Activated CD4-positive, alpha-beta T cell treated with anti-CD3 and anti-CD28 coated beads, Interleukin-2, amount 10 ng/mL, durations not matched to agents 7 days and 5 days (primary cell): ENCODE measurements at regions not wholly inside any gene's neighbourhood (a gene's known extent, or its start where the extent isn't known, plus 50 kb on each side); places are given as distances from the start of the nearest gene placed in this dataset.

Source experiments
- CTCF ChIA-PET: fragments of 350-600 bp; sonication (Branson Sonifier 250); formaldehyde crosslinking; loops from one replicate; lab custom pipeline; 2021; ENCODE audit warnings: antibody characterized with exemption; lab: Charles Lee
- POLR2A ChIA-PET: fragments of 350-600 bp; sonication (Branson Sonifier 250); formaldehyde crosslinking; loops from one replicate; lab custom pipeline; 2021; ENCODE audit warnings: antibody characterized with exemption; lab: Charles Lee
- DNase-seq: peaks from one replicate; pipeline ENCODE4 v3.0.0-alpha.2; 2020
- H3K27ac Mint-ChIP-seq: one replicate; pipeline ENCODE4 v1.8.0; 2021; ENCODE audit warnings: mild to moderate bottlenecking, moderate library complexity, mixed read lengths
- H3K27me3 Mint-ChIP-seq: one replicate; pipeline ENCODE4 v1.8.0; 2021; ENCODE audit warnings: mixed read lengths
- H3K36me3 Mint-ChIP-seq: one replicate; pipeline ENCODE4 v1.8.0; 2021; ENCODE audit warnings: low read depth, mixed read lengths
- H3K4me1 Mint-ChIP-seq: one replicate; pipeline ENCODE4 v1.8.0; 2021; ENCODE audit warnings: mixed read lengths
- H3K4me3 Mint-ChIP-seq: one replicate; pipeline ENCODE4 v1.8.0; 2021; ENCODE audit warnings: mild to moderate bottlenecking, moderate library complexity, mixed read lengths
- H3K9me3 Mint-ChIP-seq: one replicate; pipeline ENCODE4 v1.8.0; 2021; ENCODE audit warnings: mixed read lengths

DNA sequence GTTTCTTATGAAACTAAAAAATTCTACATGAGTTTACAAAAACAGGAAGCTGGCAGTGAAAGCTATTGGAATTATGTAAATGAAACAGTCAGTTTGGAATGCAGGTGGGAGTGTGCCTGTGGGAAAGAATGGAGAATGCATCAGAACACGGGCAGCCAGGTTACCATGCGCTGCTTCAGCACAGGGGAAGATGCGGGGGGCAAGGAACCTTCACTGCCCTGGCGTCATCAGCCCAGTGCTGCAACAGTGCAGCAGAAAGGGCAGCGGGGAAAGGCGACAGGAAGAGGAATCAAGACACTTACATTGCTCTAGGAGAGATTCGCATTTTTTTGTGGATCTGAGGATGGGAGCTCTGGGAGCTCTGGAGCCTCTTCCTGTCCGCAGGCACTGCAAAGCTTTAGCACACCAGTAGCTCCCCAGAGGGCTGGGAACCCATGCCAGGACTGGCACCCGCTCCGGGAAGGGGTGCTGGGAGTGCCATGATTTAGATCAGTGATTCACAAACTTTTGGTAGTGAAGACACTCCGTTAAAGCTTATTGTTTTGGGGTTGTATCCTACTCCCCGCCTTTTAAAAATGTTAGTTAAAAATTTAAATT is 64.1 kb upstream of the WDR26 start:
- DNase-seq, result peak; percentile 10
- ChIA-PET POLR2A (interaction anchor here (0.6 kb wide), 2 partner anchors 13 to 384 kb away, joined by 4 read pairs; no protein-coding TSS in a partner anchor), CTCF (interaction anchor here (0.5 to 1.8 kb wide), 5 partner anchors 8 to 361 kb away, joined by 3 to 14 read pairs (median 3); no protein-coding TSS in a partner anchor)
- Mint-ChIP-seq H3K9me3 (peaks cover 5% of the 10 kb centered on the region), H3K27me3 (no peaks in the 10 kb centered on the region), H3K36me3 (peaks cover 9% of the 10 kb centered on the region), H3K4me1 (peaks cover 72% of the 10 kb centered on the region), H3K27ac (peak overlapping the region; percentile 91), H3K4me3 (peak overlapping the region; percentile 6)

DNA sequence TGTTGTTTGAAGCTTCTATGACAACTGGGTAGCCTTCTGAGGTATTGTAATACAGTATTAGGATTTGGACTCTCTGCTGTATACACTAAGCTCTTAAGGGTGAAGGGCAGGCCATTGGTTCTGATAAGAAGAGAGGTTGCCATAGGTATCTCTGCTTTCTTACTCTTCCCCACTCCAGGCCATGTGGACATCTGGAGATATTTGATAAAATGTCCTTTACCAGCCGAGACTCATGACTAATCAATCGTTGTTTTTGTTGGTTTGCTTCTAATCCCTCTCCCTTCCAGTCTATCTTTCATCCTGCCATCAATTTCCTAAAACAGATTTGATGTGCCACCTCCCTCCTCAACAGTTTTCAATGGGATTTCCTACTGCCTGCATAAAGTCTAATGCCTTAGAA is 64.6 kb upstream of the WDR26 start:
- Mint-ChIP-seq H3K27me3 (no peaks in the 10 kb centered on the region), H3K36me3 (peaks cover 9% of the 10 kb centered on the region), H3K4me3 (no peak overlapping the region), H3K9me3 (peaks cover 5% of the 10 kb centered on the region), H3K4me1 (peaks cover 78% of the 10 kb centered on the region), H3K27ac (peak overlapping the region; percentile 83)
- ChIA-PET POLR2A (interaction anchor here (0.6 kb wide), 1 partner anchor 14 kb away, joined by 4 read pairs; no protein-coding TSS in a partner anchor), CTCF (interaction anchor here (0.7 to 1.0 kb wide), 2 partner anchors 13 to 153 kb away, joined by 3 to 4 read pairs; no protein-coding TSS in a partner anchor)
- no peak for DNase-seq

DNA sequence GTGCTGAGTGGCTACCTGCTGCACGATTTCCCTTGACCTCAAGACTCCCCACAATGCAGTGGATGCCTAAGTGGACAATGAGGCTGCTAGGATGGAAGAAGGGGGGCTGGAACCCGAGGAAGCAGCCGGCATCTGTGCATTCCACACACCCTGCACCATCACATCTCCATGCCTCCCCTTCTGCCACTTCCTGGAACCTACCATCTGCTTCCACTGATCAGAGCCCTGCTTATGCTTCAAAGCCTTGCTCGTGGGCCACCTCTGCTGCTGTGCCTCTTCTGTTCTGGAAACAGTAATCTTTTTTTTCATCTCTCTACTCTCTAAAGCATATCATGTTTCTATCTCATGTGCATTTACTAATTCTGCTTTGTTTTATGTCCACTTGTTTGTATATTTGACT is 66.2 kb upstream of the WDR26 start:
- peaks cover 82% of the 10 kb centered on the region for H3K4me1 Mint-ChIP-seq
- peak; percentile 38 for DNase-seq
- H3K27ac Mint-ChIP-seq, result peak overlapping the region; percentile 70
- ChIA-PET CTCF (no interaction called here), POLR2A (no interaction called here)
- peaks cover 6% of the 10 kb centered on the region for H3K36me3 Mint-ChIP-seq
- peaks cover 5% of the 10 kb centered on the region for H3K9me3 Mint-ChIP-seq
- H3K4me3 Mint-ChIP-seq, result no peak overlapping the region
- no peaks in the 10 kb centered on the region for H3K27me3 Mint-ChIP-seq

DNA sequence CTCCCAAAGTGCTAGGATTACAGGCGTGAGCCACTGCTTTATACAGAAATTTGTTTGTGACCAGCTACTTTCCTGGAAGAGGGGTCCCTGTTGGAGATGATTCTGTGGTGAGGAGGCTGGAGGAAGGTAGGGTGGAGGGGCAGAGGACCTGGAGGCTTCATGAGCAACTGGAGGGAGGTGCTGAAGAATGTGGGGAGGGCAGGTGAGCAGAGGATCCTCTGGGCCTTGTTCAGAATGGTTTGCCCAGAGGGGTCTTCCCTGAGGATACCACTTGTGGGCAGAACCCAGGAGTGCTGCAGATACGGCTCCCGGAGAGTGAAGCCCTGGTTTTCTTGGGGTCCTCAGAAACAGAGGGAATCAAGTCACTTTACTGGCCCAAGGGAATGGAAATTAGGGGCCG is 67.2 kb upstream of the WDR26 start:
- H3K36me3 Mint-ChIP-seq, result peaks cover 6% of the 10 kb centered on the region
- peaks cover 3% of the 10 kb centered on the region for H3K9me3 Mint-ChIP-seq
- no peak for DNase-seq
- POLR2A ChIA-PET, result no interaction called here
- peaks cover 73% of the 10 kb centered on the region for H3K4me1 Mint-ChIP-seq
- CTCF ChIA-PET, result interaction anchor here (3.5 kb wide), 1 partner anchor 12 kb away, joined by 21 read pairs; no protein-coding TSS in a partner anchor
- no peaks in the 10 kb centered on the region for H3K27me3 Mint-ChIP-seq
- H3K4me3 Mint-ChIP-seq, result no peak overlapping the region
- no peak overlapping the region for H3K27ac Mint-ChIP-seq

DNA sequence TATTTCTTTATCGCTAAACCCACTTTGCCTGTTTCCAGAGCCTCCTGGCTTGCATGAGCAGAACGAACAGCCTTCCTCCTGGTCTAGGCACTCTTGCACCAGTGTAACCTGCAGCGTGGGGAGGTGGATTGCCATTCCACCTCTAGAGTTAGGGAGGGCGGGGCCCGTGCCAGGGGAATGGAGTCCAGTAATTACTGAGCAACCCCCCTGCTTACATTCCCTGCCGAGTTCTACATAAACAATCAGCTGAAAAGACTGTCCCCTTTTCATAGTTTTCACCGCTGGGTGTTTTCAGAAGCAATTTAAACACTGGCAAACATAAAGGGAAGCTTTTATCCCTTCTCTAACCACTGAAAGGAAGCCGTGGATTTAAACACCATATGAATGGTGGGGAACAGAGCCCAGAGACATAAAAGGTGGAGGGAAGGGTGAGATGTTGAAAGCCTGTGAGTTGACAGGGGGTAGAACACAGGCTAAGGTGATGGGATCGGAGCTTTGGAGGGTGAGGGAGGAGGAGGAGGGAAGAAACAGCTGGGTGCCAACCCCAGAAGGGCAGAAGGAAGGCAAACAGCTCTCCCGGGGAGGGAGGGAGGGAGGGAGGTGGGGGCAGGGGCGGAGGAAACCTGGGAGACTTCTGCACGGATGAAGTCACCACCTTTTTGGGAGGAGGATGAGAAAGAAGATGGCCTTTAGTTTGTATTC is 68.0 kb upstream of the WDR26 start:
- ChIA-PET POLR2A (no interaction called here), CTCF (interaction anchor here (3.5 kb wide), 1 partner anchor 11 kb away, joined by 21 read pairs; no protein-coding TSS in a partner anchor)
- Mint-ChIP-seq H3K27me3 (no peaks in the 10 kb centered on the region), H3K27ac (no peak overlapping the region), H3K9me3 (no peaks in the 10 kb centered on the region), H3K36me3 (peaks cover 3% of the 10 kb centered on the region), H3K4me3 (no peak overlapping the region), H3K4me1 (peaks cover 65% of the 10 kb centered on the region)
- no peak for DNase-seq

GRCh38 chr1:224503161-224504118 is 68.8 kb upstream of the WDR26 start:
- H3K4me3 Mint-ChIP-seq, result no peak overlapping the region
- H3K27me3 Mint-ChIP-seq, result no peaks in the 10 kb centered on the region
- POLR2A ChIA-PET, result no interaction called here
- no peak for DNase-seq
- H3K36me3 Mint-ChIP-seq, result peaks cover 3% of the 10 kb centered on the region
- peaks cover 56% of the 10 kb centered on the region for H3K4me1 Mint-ChIP-seq
- H3K9me3 Mint-ChIP-seq, result no peaks in the 10 kb centered on the region
- peak overlapping the region; percentile 52 for H3K27ac Mint-ChIP-seq
- CTCF ChIA-PET, result interaction anchor here (0.7 to 3.5 kb wide), 2 partner anchors 11 to 16 kb away, joined by 3 to 21 read pairs; no protein-coding TSS in a partner anchor

GRCh38 chr1:224504297-224505041 is 69.9 kb upstream of the WDR26 start:
- Mint-ChIP-seq H3K27me3 (no peaks in the 10 kb centered on the region), H3K4me3 (no peak overlapping the region), H3K27ac (no peak overlapping the region), H3K9me3 (no peaks in the 10 kb centered on the region), H3K4me1 (peaks cover 51% of the 10 kb centered on the region), H3K36me3 (peaks cover 3% of the 10 kb centered on the region)
- ChIA-PET CTCF (interaction anchor here (1.0 to 3.5 kb wide), 2 partner anchors 9 to 10 kb away, joined by 3 to 21 read pairs; no protein-coding TSS in a partner anchor), POLR2A (no interaction called here)
- DNase-seq, result no peak

- Mint-ChIP-seq H3K27me3 (no peaks in the 10 kb centered on the region), H3K27ac (no peak overlapping the region), H3K36me3 (peaks cover 3% of the 10 kb centered on the region), H3K4me3 (no peak overlapping the region), H3K4me1 (peaks cover 52% of the 10 kb centered on the region), H3K9me3 (no peaks in the 10 kb centered on the region)
- DNase-seq, result no peak
- POLR2A ChIA-PET, result no interaction called here
- CTCF ChIA-PET, result interaction anchor here (0.6 to 1.3 kb wide), 3 partner anchors 8 to 33 kb away, joined by 3 to 4 read pairs (median 4); no protein-coding TSS in a partner anchor
Observed at GRCh38 chr1:224505454-224506093, 71.0 kb upstream of the WDR26 start.

DNA sequence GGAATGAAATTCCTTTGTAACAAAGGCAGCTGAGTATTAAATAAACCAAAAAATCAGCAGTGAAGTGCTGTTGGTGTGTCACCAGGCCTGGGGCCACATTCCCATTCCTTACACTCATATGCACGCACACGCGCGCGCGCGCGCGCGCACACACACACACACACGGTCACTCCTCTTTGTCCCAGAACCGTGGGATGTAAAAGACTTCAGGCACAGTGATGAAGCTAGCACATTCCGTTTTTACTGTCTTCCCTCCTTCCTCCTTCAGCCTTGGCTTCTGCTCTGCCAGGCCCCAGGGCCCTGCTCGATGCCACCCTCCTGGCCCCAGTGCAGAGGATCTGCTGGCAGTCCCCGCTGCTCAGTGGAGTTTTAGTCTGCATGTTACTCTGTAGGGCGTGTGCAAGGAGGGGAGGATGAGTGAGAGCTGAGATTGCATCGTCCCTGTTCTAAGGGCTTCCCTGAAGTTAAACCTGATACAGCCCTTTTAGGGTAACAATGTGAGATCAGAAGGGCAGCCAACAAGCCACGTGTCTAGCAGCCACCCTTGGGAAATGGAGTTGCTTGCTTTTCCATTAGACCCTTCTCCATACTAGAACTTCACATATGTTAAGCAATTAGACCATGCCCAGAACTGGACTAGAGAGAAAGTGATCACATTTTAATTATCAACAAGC is 71.7 kb upstream of the WDR26 start:
- H3K27me3 Mint-ChIP-seq, result no peaks in the 10 kb centered on the region
- H3K4me3 Mint-ChIP-seq, result no peak overlapping the region
- H3K27ac Mint-ChIP-seq, result no peak overlapping the region
- no peaks in the 10 kb centered on the region for H3K36me3 Mint-ChIP-seq
- no peak for DNase-seq
- H3K4me1 Mint-ChIP-seq, result peaks cover 53% of the 10 kb centered on the region
- H3K9me3 Mint-ChIP-seq, result no peaks in the 10 kb centered on the region
- ChIA-PET POLR2A (no interaction called here), CTCF (interaction anchor here (0.6 to 1.3 kb wide), 2 partner anchors 15 to 321 kb away, joined by 3 to 4 read pairs; no protein-coding TSS in a partner anchor)

GRCh38 chr1:224507771-224508523 is 73.3 kb upstream of the WDR26 start:
- Mint-ChIP-seq H3K9me3 (no peaks in the 10 kb centered on the region), H3K4me1 (peaks cover 40% of the 10 kb centered on the region), H3K27ac (no peak overlapping the region), H3K4me3 (no peak overlapping the region), H3K36me3 (no peaks in the 10 kb centered on the region), H3K27me3 (no peaks in the 10 kb centered on the region)
- ChIA-PET CTCF (no interaction called here), POLR2A (no interaction called here)
- DNase-seq, result no peak
